Activated CD8-positive, alpha-beta memory T cell treated with anti-CD3 and anti-CD28 coated beads, Interleukin-2, amount 50 U/mL, for 48 hours (primary cell): ENCODE measurements at regions not wholly inside any gene's neighbourhood (a gene's known extent, or its start where the extent isn't known, plus 50 kb on each side); places are given as distances from the start of the nearest gene placed in this dataset.
"Not testable (repeated sequence)": the region's sequence is repeated elsewhere in the genome, so short reads cannot be mapped to it uniquely, and the experiment has no call there.

Experiments used
- DNase-seq: peaks from one replicate; pipeline ENCODE4 v3.0.0-alpha.2; 2020

- DNase-seq = not testable (repeated sequence)
These were observed 72.8 kb upstream of the SSBP2 start for GRCh38 chr5:81823736-81824135.

DNA sequence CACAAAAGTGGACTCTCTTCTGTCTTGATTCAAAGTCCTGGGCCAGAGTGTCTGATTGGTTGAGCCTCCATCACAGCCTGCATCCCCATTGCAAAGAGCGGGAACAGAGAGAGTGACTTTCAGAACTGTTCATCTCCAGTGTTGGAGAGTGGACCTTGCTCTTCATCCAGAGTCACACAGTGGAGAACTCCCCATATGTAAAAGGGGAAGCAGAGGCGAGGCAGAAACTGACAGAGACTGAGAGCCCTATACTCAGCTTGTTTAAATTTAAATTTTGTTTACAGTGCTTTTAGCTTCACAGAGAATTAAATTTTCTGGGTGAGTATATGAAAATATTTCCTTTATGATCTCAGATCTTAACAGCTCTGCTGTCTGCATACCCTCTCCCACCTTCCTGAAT is 70.0 kb upstream of the SSBP2 start:
- no peak for DNase-seq

- DNase-seq = no peak
These were observed 69.4 kb upstream of the SSBP2 start for GRCh38 chr5:81820318-81820636.

DNA sequence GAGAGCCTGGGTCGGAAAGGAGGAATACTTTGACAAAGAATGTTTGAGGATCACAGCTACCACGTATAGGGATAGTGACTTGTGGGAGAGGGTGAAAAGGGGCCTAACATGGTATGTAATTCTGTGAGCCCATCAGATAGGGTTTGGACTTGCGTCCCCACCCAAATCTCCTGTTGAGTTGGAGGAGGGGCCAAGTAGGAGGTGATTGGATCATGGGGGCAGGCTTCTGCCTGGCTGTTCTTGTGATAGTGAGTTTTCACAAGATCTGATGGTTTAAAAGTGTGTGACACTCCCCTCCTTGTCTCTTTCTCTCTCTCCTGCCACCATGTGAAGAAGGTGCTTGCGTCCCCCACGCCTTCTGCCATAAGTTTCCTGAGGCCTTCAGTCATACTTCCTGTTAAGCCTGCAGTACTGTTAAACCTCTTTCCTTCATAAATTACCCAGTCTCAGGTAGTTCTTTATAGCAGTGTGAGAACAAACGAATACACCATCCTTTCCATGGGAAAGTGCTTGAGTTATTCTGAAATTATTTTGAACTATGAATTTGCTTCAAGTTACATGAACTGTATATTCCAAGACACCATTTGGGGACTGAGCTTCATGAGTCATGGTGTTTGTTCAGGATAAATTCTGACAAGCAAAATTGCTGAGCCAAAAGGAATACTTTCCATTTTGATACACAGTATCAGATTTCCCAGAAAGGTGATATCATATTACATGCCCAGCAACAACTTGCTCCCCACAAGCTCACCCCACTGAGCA is 68.8 kb upstream of the SSBP2 start:
- DNase-seq = no peak

DNA sequence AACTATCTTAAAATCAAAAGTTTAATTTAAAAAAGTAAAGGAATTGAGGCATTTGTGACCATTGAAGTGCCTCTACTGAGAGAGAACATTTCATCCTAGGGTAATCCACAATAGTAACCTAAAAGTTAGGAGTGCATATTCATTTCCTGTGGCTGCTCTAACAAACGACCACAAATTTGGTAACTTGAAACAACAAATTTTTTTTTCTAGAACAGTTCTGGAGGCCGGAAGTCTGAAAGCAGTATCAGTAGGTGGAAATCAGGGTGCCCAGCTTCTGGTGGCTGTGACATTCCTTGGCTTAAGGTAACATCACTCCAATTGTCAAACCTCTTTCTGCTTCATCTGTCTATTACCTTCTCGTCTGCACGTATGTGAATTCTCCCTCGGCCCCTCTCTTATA is 67.1 kb upstream of the SSBP2 start:
- no peak for DNase-seq

GRCh38 chr5:81817086-81817485 is 66.2 kb upstream of the SSBP2 start:
- DNase-seq = no peak

DNA sequence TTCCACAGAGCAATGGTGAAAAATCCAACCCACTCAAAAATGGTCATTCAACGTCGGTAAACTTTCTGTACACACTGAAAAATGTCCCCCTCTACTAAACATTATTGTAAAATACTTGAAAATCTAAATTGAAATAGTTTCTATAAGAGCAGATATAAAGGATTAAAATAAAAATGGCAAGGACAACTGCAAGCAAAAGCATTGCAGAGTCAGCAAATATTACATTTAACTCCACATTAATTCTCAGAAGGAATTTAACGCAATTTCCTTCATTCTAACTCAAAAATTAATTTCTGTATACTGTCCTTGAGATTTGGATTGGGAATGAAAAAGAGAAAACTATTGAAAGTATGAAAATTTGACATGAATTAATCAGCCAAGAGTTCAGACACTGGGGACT is 64.4 kb upstream of the SSBP2 start:
- DNase-seq = no peak

DNA sequence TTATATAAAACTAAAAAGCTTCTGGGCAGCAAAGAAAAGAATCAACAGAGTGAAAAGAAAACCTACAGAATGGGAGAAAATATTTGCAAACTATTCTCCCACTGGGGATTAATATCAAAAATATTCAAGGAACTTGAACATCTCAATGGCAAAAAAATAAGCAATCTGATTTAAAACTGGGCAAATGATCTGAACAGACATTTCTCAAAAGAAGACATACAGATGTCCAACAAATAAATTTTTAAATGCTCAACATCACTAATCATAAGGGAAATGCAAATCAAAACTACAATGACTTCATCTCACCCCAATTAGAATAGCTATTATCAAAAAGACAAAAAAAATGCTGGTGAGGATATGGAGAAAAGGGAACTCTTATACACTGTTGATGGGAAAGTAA is 57.2 kb upstream of the SSBP2 start:
- DNase-seq = no peak

DNA sequence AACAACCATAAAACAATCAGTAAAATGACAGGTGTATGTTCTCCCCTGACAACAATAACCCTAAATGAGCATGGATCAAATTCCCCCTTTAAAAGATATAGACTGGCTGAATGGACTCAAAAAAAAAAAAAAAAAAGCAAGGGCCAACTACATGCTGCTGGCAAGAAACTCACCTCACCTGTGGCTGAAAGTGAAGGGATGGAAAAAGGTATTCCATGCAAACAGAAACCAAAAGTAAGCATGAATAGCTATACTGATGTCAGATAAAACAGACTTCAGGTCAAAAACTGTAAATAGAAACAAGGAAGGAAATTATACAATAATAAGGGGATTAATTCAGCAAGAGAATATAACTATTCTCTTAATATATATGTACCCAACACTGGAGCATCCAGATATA is 54.2 kb upstream of the SSBP2 start:
- DNase-seq = no peak

- DNase-seq = no peak
These were observed 52.9 kb upstream of the SSBP2 start for GRCh38 chr5:81803812-81804211.

DNA sequence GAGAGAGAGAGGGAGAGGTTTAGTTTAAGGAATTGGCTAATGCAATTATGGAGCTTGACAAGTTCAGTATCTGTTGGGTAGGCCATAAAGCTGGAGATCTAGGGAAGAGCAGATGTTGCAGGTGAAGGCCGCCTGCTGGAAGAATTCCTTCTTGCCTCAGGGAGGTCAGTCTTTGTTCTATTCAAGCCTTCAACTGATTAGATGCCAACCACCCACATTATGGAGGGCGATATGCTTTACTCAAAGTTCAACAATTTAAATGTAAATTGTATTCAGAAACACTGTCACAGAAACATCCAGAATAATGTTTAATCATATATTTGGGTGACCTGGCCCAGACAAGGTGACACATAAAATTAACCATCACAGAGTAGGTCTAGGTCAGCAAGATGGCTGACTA is 51.7 kb upstream of the SSBP2 start:
- DNase-seq = no peak

DNA sequence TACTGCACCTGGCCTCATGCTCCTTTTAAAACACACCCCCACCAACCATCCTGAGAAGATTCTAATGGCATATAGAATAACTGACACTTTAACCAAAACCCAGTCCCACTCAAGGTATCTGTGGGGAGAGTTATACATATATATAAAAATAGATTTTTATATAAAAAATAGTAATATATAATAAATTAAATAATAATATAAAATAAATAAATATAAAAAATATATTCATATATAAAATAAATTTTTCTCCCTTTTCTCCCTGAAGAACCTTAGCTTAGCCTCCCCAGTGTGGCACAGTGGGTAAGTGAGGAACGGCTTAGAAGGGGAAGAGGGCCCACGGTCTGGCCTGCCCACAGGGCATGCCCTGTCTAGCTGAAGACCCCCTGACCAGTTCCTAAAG is 51.1 kb upstream of the SSBP2 start:
- DNase-seq = no peak

- DNase-seq = no peak
These were observed 49.9 kb upstream of the SSBP2 start for GRCh38 chr5:81800797-81801196.
